NCI-H524 (cell line): ENCODE measurements at regions not wholly inside any gene's neighbourhood (a gene's known extent, or its start where the extent isn't known, plus 50 kb on each side); places are given as distances from the start of the nearest gene placed in this dataset.
"Not testable (repeated sequence)": the region's sequence is repeated elsewhere in the genome, so short reads cannot be mapped to it uniquely, and the experiment has no call there.

Source experiments
- DNase-seq, 2 experiments: peaks; one replicate each; lab custom pipeline; 2025; lab: John Stamatoyannopoulos, UW

- no peak for DNase-seq
These were observed 722.5 kb downstream of the ETS1 start for GRCh38 chr11:127864861-127865260.

- DNase-seq: no peak
These were observed 725.0 kb downstream of the ETS1 start for GRCh38 chr11:127862406-127862805.

GRCh38 chr11:127859941-127860354 is 727.4 kb downstream of the ETS1 start:
- DNase-seq: no peak

GRCh38 chr11:127844876-127845275 is 742.5 kb downstream of the ETS1 start:
- no peak for DNase-seq

GRCh38 chr11:127843483-127844396 is 743.6 kb downstream of the ETS1 start:
- peak; percentile 60 to 70 for DNase-seq

- DNase-seq: no peak
These were observed 762.2 kb downstream of the ETS1 start for GRCh38 chr11:127825183-127825582.

GRCh38 chr11:127818625-127819024 is 768.7 kb downstream of the ETS1 start:
- no peak for DNase-seq

GRCh38 chr11:127816962-127817361 is 770.4 kb downstream of the ETS1 start:
- no peak for DNase-seq

GRCh38 chr11:127815331-127815730 is 772.0 kb downstream of the ETS1 start:
- DNase-seq: no peak

GRCh38 chr11:127806501-127806900 is 780.9 kb downstream of the ETS1 start:
- no peak for DNase-seq

GRCh38 chr11:127805771-127806170 is 781.6 kb downstream of the ETS1 start:
- peak in 1 of 2 experiments; percentile 24 for DNase-seq

GRCh38 chr11:127804747-127805400 is 782.5 kb downstream of the ETS1 start:
- DNase-seq: no peak

GRCh38 chr11:127803755-127804154 is 783.6 kb downstream of the ETS1 start:
- DNase-seq: no peak

GRCh38 chr11:127800989-127801688 is 786.2 kb downstream of the ETS1 start:
- DNase-seq: no peak

- no peak for DNase-seq
These were observed 792.0 kb downstream of the ETS1 start for GRCh38 chr11:127795326-127795725.

GRCh38 chr11:127791844-127792243 is 791.3 kb upstream of the KIRREL3 start:
- no peak for DNase-seq

GRCh38 chr11:127790592-127790991 is 790.0 kb upstream of the KIRREL3 start:
- DNase-seq: peak in 1 of 2 experiments; percentile 21

- peak in 1 of 2 experiments; percentile 22 for DNase-seq
These were observed 789.4 kb upstream of the KIRREL3 start for GRCh38 chr11:127789927-127790326.

- not testable (repeated sequence) for DNase-seq
These were observed 772.4 kb upstream of the KIRREL3 start for GRCh38 chr11:127772938-127773337.

- not testable (repeated sequence) for DNase-seq
These were observed 768.4 kb upstream of the KIRREL3 start for GRCh38 chr11:127768931-127769330.

- DNase-seq: no peak
These were observed 766.2 kb upstream of the KIRREL3 start for GRCh38 chr11:127766734-127767133.

GRCh38 chr11:127738771-127739286 is 738.3 kb upstream of the KIRREL3 start:
- no peak for DNase-seq
